ENCODE measurements at regions not wholly inside any gene's neighbourhood (a gene's known extent, or its start where the extent isn't known, plus 50 kb on each side); places are given as distances from the start of the nearest gene placed in this dataset.

- H3K4me3 ChIP-seq (ENCODE audit: low read depth, low read length): no peak overlapping the region
- TF ChIP-seq CTCF (IDR thresholded peaks at IDR 0.05; ENCODE audit: borderline replicate concordance, insufficient read depth, low read depth, low read length): no peak
Measured at GRCh38 chr6:144695858-144696533, 410.9 kb downstream of the UTRN start.

DNA sequence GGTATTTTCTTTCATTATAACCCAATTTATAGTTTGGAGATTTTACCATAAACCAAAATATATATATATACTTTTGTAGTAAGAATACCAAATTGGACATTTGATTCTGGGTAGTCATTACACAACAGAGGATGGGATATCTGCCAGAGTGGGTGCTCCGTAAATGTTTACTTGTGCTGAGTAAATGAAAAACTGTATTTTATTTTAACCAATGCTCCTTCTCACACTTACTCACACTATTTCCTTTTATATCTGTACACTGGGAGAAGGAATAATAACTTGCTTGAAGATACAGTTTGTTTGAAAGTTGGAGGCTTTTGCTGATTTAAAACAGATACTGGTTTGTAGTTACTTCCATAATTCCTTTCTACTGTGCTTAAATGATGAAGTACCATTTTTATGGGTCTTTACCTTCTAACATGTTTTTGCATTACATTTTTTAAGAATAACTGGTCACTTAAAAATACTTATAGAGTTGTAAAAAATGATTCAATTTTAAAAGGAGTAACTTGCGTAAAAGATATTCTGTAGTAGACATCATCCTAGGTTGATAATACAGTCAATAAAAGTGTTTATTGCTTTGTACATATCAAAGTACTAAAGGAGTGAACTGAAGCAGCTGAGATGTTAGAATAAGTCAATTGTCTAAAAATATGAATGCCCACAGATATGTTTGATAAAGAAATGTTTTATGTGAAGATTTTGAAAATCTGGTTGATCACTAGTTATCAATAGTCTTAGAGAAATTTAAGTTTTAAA, 411.7 kb downstream of the UTRN start:
- H3K4me3 ChIP-seq (ENCODE audit: low read depth, low read length): no peak overlapping the region
- TF ChIP-seq CTCF (IDR thresholded peaks at IDR 0.05; ENCODE audit: borderline replicate concordance, insufficient read depth, low read depth, low read length): no peak

DNA sequence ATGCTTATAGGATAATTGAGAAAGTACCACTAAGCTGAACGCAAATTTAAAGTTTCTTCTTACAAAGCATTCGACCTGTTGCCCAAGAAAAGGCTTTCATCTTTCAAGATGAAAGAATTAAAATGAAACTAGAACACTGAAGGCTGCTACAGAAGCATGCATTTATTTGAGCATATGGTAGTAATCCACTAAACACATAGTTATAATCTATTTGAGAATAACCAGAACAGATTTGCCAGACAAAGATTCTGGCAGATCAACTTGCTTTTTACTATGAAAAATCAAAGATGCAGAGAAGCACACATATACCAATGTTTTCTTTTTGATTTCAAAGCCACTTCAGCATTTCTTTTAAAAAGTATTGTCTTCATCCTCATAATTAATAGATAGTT, 412.2 kb downstream of the UTRN start:
- no peak for TF ChIP-seq CTCF (IDR thresholded peaks at IDR 0.05; ENCODE audit: borderline replicate concordance, insufficient read depth, low read depth, low read length)
- no peak overlapping the region for H3K4me3 ChIP-seq (ENCODE audit: low read depth, low read length)

- H3K4me3 ChIP-seq (ENCODE audit: low read depth, low read length): no peak overlapping the region
- no peak for TF ChIP-seq CTCF (IDR thresholded peaks at IDR 0.05; ENCODE audit: borderline replicate concordance, insufficient read depth, low read depth, low read length)
Measured at GRCh38 chr6:144697801-144698200, 412.7 kb downstream of the UTRN start.

- no peak overlapping the region for H3K4me3 ChIP-seq (ENCODE audit: low read depth, low read length)
- TF ChIP-seq CTCF (IDR thresholded peaks at IDR 0.05; ENCODE audit: borderline replicate concordance, insufficient read depth, low read depth, low read length): no peak
Measured at GRCh38 chr6:144702781-144703180, 417.6 kb downstream of the UTRN start.

GRCh38 chr6:144710207-144710606, 425.1 kb downstream of the UTRN start:
- TF ChIP-seq CTCF (IDR thresholded peaks at IDR 0.05; ENCODE audit: borderline replicate concordance, insufficient read depth, low read depth, low read length): no peak
- H3K4me3 ChIP-seq (ENCODE audit: low read depth, low read length): no peak overlapping the region

DNA sequence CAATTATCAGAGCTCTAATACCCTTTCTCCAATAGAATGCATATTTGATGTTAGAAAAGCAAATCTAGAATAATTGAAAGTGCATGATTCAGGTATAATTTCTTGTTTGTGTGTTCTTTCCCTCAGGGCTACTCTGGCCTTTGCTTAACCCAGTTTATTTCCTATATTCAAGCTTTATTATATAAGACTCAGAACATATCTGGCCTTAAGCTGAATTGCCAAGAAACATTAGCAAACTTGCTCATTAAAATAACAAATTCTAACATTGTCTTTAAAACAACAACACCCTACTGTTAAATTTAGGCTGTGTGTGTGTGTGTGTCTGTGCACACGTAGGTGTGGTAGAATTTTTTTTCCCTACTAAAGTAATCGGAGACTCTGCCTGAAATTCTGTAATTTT, 426.5 kb downstream of the UTRN start:
- no peak overlapping the region for H3K4me3 ChIP-seq (ENCODE audit: low read depth, low read length)
- no peak for TF ChIP-seq CTCF (IDR thresholded peaks at IDR 0.05; ENCODE audit: borderline replicate concordance, insufficient read depth, low read depth, low read length)
